ENCODE measurements at regions not wholly inside any gene's neighbourhood (a gene's known extent, or its start where the extent isn't known, plus 50 kb on each side); places are given as distances from the start of the nearest gene placed in this dataset.

DNA sequence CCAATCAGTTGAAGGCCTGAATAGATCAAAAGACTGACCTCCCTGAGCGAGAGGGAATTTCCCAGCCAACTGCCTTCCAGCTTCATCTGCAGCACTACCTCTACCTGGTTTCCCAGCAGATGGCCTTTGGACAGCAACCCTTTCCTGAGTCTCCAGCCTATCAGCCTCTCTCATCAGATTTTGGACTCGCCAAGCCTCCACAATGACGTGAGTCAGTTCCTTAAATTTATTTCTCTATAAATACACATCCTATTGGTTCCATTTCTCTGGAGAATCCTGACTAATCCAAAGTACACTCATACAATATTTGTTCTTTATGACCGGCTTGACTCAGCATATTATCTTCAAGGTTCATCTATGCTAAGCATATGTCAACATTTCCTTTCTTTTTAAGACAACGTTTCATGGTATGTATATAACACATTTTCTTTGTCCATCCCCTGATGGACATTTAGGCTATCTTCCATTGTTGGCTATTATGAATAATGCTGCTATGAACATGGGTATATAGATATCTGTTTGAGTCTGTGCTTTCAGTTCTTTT, 294.6 kb downstream of the LRATD1 start:
- TF ChIP-seq CREB1 (IDR thresholded peaks at IDR 0.05; ENCODE audit: low read depth) (no peak), FOXM1 (IDR thresholded peaks at IDR 0.05; ENCODE audit: borderline replicate concordance, low read depth) (no peak), TCF12 (IDR thresholded peaks at IDR 0.05; ENCODE audit: low read depth) (no peak), RAD21 (IDR thresholded peaks at IDR 0.05; ENCODE audit: low read depth) (no peak), EGR1 (IDR thresholded peaks at IDR 0.05) (no peak), NFIC (IDR thresholded peaks at IDR 0.05) (no peak), CEBPB (IDR thresholded peaks at IDR 0.05) (no peak), TAF1 (IDR thresholded peaks at IDR 0.05; ENCODE audit: low read depth) (no peak)
- TF ChIP-seq, protein P1, sequence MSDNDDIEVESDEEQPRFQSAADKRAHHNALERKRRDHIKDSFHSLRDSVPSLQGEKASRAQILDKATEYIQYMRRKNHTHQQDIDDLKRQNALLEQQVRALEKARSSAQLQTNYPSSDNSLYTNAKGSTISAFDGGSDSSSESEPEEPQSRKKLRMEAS (IDR thresholded peaks at IDR 0.05): no peak
- TF ChIP-seq, protein P2, sequence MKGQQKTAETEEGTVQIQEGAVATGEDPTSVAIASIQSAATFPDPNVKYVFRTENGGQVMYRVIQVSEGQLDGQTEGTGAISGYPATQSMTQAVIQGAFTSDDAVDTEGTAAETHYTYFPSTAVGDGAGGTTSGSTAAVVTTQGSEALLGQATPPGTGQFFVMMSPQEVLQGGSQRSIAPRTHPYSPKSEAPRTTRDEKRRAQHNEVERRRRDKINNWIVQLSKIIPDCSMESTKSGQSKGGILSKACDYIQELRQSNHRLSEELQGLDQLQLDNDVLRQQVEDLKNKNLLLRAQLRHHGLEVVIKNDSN (IDR thresholded peaks at IDR 0.05): no peak

DNA sequence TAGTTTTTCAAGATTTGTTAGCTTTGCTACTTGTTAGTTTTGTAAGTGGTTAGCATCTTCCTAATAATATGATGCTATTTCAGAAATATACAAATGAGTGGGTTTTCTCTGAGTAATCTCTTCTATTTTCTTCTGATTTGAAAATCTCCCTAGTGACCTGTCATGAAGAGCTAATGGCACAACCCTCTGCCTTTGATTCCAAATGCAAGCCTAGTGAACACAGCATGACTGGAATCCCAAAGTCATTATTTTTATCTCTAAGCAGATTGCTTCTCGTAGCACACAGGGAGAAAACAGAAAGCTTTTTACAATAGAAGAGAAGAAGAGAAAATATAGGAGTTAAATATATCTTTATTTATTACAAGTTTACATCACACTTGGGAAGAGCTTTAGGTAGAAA, 295.5 kb downstream of the LRATD1 start:
- no peak for TF ChIP-seq NFIC (IDR thresholded peaks at IDR 0.05)
- TF ChIP-seq ZBTB7A (IDR thresholded peaks at IDR 0.05; ENCODE audit: low read depth): no peak
- TF ChIP-seq TAF1 (IDR thresholded peaks at IDR 0.05; ENCODE audit: low read depth): no peak
- no peak for TF ChIP-seq TCF12 (IDR thresholded peaks at IDR 0.05; ENCODE audit: low read depth)
- TF ChIP-seq CREB1 (IDR thresholded peaks at IDR 0.05; ENCODE audit: low read depth): no peak
- no peak for TF ChIP-seq YY1 (IDR thresholded peaks at IDR 0.05; ENCODE audit: low read depth)
- no peak for TF ChIP-seq CEBPB (IDR thresholded peaks at IDR 0.05)
- no peak for TF ChIP-seq RAD21 (IDR thresholded peaks at IDR 0.05; ENCODE audit: low read depth)
- TF ChIP-seq EP300 (IDR thresholded peaks at IDR 0.05; ENCODE audit: borderline replicate concordance): no peak
- TF ChIP-seq, protein P1 (IDR thresholded peaks at IDR 0.05): no peak
- TF ChIP-seq, protein P2 (IDR thresholded peaks at IDR 0.05): no peak
- no peak for TF ChIP-seq EGR1 (IDR thresholded peaks at IDR 0.05)

DNA sequence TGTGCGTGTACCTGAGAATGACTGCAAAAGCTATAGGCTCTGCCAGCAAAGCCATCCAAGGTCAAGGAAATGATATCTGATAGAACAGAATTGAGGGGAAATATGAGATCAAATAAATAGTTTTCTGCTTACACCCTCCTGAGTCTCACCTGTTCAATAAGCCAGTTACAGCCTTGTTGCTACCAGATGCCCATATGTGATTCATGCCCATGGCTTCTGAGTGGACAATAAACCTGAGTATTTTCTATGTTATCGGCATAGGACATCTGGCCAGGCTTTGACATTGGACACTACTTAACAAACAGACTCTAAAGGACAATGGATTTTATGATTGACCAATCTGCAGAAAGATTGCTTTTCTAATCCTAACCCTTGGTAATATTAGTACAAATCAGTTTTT, 297.9 kb downstream of the LRATD1 start:
- no peak for TF ChIP-seq FOXM1 (IDR thresholded peaks at IDR 0.05; ENCODE audit: borderline replicate concordance, low read depth)
- TF ChIP-seq CEBPB (IDR thresholded peaks at IDR 0.05): no peak
- TF ChIP-seq ZBTB7A (IDR thresholded peaks at IDR 0.05; ENCODE audit: low read depth): no peak
- no peak for TF ChIP-seq EGR1 (IDR thresholded peaks at IDR 0.05)
- TF ChIP-seq RAD21 (IDR thresholded peaks at IDR 0.05; ENCODE audit: low read depth): no peak

DNA sequence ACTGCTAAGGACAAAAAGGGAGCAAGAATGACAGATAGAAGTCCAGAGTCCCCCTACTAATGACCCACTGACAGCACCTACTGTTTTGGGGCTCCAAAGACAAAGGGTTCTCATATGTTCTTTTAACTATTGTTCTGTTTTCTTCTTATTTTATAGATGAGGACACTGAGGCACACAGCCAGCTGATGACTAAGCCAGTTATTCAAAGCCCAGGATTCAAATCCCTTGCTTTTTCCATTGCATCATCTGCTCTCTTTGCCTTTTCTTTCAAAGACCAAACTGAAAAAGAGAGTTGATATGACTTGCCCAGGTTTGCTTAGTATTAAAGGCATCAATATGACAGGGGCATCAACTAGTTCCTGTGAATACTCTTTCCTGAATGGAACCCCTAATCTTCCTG, 299.8 kb downstream of the LRATD1 start:
- no peak for TF ChIP-seq TAF1 (IDR thresholded peaks at IDR 0.05; ENCODE audit: low read depth)
- no peak for TF ChIP-seq NFIC (IDR thresholded peaks at IDR 0.05)
- TF ChIP-seq CEBPB (IDR thresholded peaks at IDR 0.05): no peak
- TF ChIP-seq RAD21 (IDR thresholded peaks at IDR 0.05; ENCODE audit: low read depth): no peak
- TF ChIP-seq EP300 (IDR thresholded peaks at IDR 0.05; ENCODE audit: borderline replicate concordance): no peak
- no peak for TF ChIP-seq YY1 (IDR thresholded peaks at IDR 0.05; ENCODE audit: low read depth)
- no peak for TF ChIP-seq TEAD4 (IDR thresholded peaks at IDR 0.05)
- TF ChIP-seq, protein P3, sequence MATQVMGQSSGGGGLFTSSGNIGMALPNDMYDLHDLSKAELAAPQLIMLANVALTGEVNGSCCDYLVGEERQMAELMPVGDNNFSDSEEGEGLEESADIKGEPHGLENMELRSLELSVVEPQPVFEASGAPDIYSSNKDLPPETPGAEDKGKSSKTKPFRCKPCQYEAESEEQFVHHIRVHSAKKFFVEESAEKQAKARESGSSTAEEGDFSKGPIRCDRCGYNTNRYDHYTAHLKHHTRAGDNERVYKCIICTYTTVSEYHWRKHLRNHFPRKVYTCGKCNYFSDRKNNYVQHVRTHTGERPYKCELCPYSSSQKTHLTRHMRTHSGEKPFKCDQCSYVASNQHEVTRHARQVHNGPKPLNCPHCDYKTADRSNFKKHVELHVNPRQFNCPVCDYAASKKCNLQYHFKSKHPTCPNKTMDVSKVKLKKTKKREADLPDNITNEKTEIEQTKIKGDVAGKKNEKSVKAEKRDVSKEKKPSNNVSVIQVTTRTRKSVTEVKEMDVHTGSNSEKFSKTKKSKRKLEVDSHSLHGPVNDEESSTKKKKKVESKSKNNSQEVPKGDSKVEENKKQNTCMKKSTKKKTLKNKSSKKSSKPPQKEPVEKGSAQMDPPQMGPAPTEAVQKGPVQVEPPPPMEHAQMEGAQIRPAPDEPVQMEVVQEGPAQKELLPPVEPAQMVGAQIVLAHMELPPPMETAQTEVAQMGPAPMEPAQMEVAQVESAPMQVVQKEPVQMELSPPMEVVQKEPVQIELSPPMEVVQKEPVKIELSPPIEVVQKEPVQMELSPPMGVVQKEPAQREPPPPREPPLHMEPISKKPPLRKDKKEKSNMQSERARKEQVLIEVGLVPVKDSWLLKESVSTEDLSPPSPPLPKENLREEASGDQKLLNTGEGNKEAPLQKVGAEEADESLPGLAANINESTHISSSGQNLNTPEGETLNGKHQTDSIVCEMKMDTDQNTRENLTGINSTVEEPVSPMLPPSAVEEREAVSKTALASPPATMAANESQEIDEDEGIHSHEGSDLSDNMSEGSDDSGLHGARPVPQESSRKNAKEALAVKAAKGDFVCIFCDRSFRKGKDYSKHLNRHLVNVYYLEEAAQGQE (IDR thresholded peaks at IDR 0.05; ENCODE audit: low read depth): no peak
- TF ChIP-seq, protein P2 (IDR thresholded peaks at IDR 0.05): no peak
- no peak for TF ChIP-seq TCF12 (IDR thresholded peaks at IDR 0.05; ENCODE audit: low read depth)
- TF ChIP-seq FOXM1 (IDR thresholded peaks at IDR 0.05; ENCODE audit: borderline replicate concordance, low read depth): no peak
- no peak for TF ChIP-seq ZBTB7A (IDR thresholded peaks at IDR 0.05; ENCODE audit: low read depth)

DNA sequence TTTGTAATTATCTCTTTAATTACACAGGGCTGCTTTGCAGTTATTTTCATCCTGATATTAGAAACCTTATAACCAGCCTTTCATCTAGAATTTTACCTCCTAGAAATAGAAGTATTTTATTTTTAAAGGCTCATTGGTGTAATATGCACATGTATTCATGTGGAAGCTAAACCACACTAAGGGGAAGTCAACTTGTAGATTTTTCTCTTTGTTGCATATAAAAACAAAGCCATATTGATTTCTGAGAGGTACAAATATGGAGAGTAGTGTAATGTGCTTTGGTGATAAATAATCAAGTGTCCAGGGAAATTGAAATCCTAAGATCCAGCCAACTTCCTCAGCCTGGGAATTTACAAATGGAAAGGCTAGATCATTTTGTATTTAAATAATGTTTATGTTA, 301.2 kb downstream of the LRATD1 start:
- TF ChIP-seq NFIC (IDR thresholded peaks at IDR 0.05) (no peak), CREB1 (IDR thresholded peaks at IDR 0.05; ENCODE audit: low read depth) (no peak), ZBTB7A (IDR thresholded peaks at IDR 0.05; ENCODE audit: low read depth) (no peak), TCF12 (IDR thresholded peaks at IDR 0.05; ENCODE audit: low read depth) (no peak), CEBPB (IDR thresholded peaks at IDR 0.05) (no peak), TEAD4 (IDR thresholded peaks at IDR 0.05) (no peak), YY1 (IDR thresholded peaks at IDR 0.05; ENCODE audit: low read depth) (no peak), TAF1 (IDR thresholded peaks at IDR 0.05; ENCODE audit: low read depth) (no peak), RAD21 (IDR thresholded peaks at IDR 0.05; ENCODE audit: low read depth) (no peak), EP300 (IDR thresholded peaks at IDR 0.05; ENCODE audit: borderline replicate concordance) (no peak), EGR1 (IDR thresholded peaks at IDR 0.05) (no peak), FOXM1 (IDR thresholded peaks at IDR 0.05; ENCODE audit: borderline replicate concordance, low read depth) (no peak)
- TF ChIP-seq, protein P2 (IDR thresholded peaks at IDR 0.05): no peak
- TF ChIP-seq, protein P3 (IDR thresholded peaks at IDR 0.05; ENCODE audit: low read depth): no peak
- TF ChIP-seq, protein P1 (IDR thresholded peaks at IDR 0.05): no peak
